ENCODE measurements at regions not wholly inside any gene's neighbourhood (a gene's known extent, or its start where the extent isn't known, plus 50 kb on each side); places are given as distances from the start of the nearest gene placed in this dataset.

DNA sequence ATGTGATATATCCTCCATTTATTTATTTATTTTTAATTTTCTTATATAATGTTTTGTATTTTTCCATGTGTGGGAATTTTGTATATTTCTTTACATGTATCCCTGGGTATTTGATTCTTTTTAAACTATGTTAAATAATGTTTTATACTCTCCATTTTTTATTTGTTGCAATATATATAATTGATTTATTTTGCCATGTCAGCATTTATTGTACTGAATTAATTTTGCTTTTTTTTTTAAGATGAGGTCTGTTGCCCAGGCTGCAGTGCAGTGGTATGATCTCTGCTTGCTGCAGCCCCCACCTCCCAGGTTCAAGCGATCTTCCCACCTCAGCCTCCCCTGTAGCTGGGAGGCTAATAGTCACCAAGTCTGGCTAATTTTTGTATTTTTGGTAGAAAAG, 187.4 kb downstream of the CDC14C start:
- no peaks in the 10 kb centered on the region for H3K27me3 ChIP-seq (ENCODE audit: control insufficient read depth, insufficient read depth, low read length)
- H3K4me1 ChIP-seq (ENCODE audit: control insufficient read depth, insufficient read depth, low read length), result no peaks in the 10 kb centered on the region
- peaks cover 14% of the 10 kb centered on the region for H3K9me3 ChIP-seq (ENCODE audit: control insufficient read depth, insufficient read depth, low read length)
- no peak overlapping the region for H3K4me3 ChIP-seq (ENCODE audit: low read depth, low read length)
- H3K36me3 ChIP-seq (ENCODE audit: control insufficient read depth, insufficient read depth, low read length), result no peaks in the 10 kb centered on the region
- no peak overlapping the region for H3K9ac ChIP-seq (ENCODE audit: low read depth, low read length)

DNA sequence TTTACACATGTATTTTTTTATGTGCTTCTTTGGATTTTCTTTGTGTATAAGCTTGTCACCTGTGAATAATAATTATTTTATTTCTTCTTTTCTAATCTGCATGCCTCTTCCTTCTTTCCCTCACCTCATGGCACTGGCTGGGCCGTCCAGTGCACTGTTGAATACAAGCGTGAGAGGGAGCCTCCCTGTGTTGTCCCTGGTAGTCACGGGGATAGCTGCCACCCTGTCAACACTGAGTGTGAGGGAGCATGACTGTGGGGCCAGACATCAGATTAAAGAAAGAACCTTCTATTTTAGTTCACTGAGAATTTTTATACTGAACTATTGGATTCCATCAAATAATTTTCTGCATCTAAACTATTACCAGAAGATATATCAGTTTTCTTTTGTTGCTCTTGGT, 187.9 kb downstream of the CDC14C start:
- Histone ChIP-seq H3K4me1 (ENCODE audit: control insufficient read depth, insufficient read depth, low read length) (no peaks in the 10 kb centered on the region), H3K9ac (ENCODE audit: low read depth, low read length) (no peak overlapping the region), H3K36me3 (ENCODE audit: control insufficient read depth, insufficient read depth, low read length) (no peaks in the 10 kb centered on the region), H3K9me3 (ENCODE audit: control insufficient read depth, insufficient read depth, low read length) (peaks cover 10% of the 10 kb centered on the region), H3K27me3 (ENCODE audit: control insufficient read depth, insufficient read depth, low read length) (no peaks in the 10 kb centered on the region), H3K4me3 (ENCODE audit: low read depth, low read length) (no peak overlapping the region)

DNA sequence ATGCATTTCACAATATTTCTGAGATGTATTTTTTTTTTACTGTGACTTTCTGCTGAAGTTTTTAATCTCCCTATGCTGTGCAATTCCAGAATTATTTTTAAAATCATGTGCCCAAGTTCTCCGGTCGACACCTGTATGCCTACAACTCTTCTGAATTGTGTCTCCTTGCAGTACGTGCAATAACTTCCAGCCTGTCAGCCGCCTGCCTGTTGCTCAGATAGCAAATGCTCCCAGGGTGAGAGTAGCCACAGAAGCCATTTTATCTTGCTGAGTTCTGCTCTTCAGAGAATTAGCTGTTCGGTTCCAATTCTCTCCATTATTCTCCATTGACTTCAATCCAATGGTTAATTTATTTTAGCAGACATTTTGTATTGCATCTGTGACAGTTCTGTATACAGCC, 188.3 kb downstream of the CDC14C start:
- no peak overlapping the region for H3K9ac ChIP-seq (ENCODE audit: low read depth, low read length)
- H3K9me3 ChIP-seq (ENCODE audit: control insufficient read depth, insufficient read depth, low read length), result peaks cover 6% of the 10 kb centered on the region
- H3K4me3 ChIP-seq (ENCODE audit: low read depth, low read length), result no peak overlapping the region
- no peaks in the 10 kb centered on the region for H3K4me1 ChIP-seq (ENCODE audit: control insufficient read depth, insufficient read depth, low read length)
- H3K36me3 ChIP-seq (ENCODE audit: control insufficient read depth, insufficient read depth, low read length), result no peaks in the 10 kb centered on the region
- no peaks in the 10 kb centered on the region for H3K27me3 ChIP-seq (ENCODE audit: control insufficient read depth, insufficient read depth, low read length)

DNA sequence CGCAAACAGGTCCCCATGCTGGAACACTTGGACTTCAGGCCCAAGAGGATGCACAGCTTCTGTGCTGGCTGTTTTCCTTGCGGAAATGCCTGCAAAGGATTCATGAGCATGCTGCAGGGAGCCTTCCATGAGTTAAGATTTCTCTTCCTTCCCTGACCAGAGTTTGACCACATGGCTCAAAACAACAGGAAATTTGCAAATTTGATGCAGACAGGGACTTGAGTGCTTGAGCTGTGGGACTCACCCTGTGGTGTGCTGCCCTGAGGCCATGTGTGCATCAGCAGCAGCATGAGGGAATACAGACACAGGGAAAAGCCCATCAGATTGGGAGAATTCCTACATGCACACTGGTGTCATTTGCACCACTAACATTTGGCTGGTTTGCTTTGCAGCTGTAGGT, 195.4 kb downstream of the CDC14C start:
- no peaks in the 10 kb centered on the region for H3K27me3 ChIP-seq (ENCODE audit: control insufficient read depth, insufficient read depth, low read length)
- no peaks in the 10 kb centered on the region for H3K36me3 ChIP-seq (ENCODE audit: control insufficient read depth, insufficient read depth, low read length)
- H3K4me3 ChIP-seq (ENCODE audit: low read depth, low read length), result no peak overlapping the region
- H3K4me1 ChIP-seq (ENCODE audit: control insufficient read depth, insufficient read depth, low read length), result no peaks in the 10 kb centered on the region
- H3K9ac ChIP-seq (ENCODE audit: low read depth, low read length), result no peak overlapping the region
- H3K9me3 ChIP-seq (ENCODE audit: control insufficient read depth, insufficient read depth, low read length), result no peaks in the 10 kb centered on the region

DNA sequence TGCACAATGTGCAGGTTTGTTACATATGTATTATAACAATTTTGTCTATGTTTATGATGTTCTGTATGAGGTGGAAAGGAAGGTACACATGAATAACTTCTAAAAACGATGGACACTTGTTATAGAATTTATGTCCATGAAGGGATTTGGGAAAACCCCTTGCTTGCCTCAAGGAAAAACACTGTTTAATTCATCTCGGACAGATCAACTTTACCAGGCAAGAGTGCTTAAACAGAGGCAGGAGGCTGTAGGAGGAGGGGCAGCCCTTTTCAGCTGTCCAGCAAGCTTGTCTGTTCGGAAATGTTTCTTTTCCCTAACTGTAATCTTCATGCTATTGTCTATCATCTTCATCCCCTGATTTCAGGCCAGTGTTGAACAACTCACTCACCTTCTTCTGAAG, 200.9 kb downstream of the CDC14C start:
- peaks cover 3% of the 10 kb centered on the region for H3K4me1 ChIP-seq (ENCODE audit: control insufficient read depth, insufficient read depth, low read length)
- no peaks in the 10 kb centered on the region for H3K9me3 ChIP-seq (ENCODE audit: control insufficient read depth, insufficient read depth, low read length)
- H3K36me3 ChIP-seq (ENCODE audit: control insufficient read depth, insufficient read depth, low read length), result no peaks in the 10 kb centered on the region
- H3K9ac ChIP-seq (ENCODE audit: low read depth, low read length), result no peak overlapping the region
- H3K4me3 ChIP-seq (ENCODE audit: low read depth, low read length), result no peak overlapping the region
- H3K27me3 ChIP-seq (ENCODE audit: control insufficient read depth, insufficient read depth, low read length), result no peaks in the 10 kb centered on the region

DNA sequence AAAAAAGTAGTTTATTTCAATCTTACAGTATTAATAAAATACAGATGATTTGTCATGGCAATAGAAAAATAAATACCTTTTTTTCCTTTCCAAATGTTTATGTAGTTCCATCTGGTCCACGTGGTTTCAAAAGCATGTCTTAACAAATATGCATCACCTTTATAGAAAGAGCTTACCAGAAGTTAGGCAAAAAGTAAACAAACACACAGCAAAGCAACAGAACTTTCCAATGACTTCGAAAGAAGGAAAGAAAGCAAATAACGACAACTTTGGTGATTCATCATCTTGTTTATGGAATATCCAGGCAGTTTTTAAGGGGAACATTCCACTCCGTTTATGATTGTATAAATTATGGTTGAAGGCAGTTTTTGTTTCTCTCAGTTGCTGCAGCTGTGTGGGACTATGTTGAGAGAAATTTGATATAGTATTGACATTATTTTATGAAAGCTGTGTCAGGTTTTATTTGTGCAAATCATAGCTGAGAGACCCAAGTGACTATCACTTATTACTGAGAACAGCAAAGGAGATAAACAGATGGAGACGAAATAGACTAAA, 203.1 kb downstream of the CDC14C start:
- no peaks in the 10 kb centered on the region for H3K27me3 ChIP-seq (ENCODE audit: control insufficient read depth, insufficient read depth, low read length)
- H3K4me3 ChIP-seq (ENCODE audit: low read depth, low read length), result no peak overlapping the region
- H3K4me1 ChIP-seq (ENCODE audit: control insufficient read depth, insufficient read depth, low read length), result peaks cover 3% of the 10 kb centered on the region
- H3K9me3 ChIP-seq (ENCODE audit: control insufficient read depth, insufficient read depth, low read length), result no peaks in the 10 kb centered on the region
- no peaks in the 10 kb centered on the region for H3K36me3 ChIP-seq (ENCODE audit: control insufficient read depth, insufficient read depth, low read length)
- H3K9ac ChIP-seq (ENCODE audit: low read depth, low read length), result no peak overlapping the region

DNA sequence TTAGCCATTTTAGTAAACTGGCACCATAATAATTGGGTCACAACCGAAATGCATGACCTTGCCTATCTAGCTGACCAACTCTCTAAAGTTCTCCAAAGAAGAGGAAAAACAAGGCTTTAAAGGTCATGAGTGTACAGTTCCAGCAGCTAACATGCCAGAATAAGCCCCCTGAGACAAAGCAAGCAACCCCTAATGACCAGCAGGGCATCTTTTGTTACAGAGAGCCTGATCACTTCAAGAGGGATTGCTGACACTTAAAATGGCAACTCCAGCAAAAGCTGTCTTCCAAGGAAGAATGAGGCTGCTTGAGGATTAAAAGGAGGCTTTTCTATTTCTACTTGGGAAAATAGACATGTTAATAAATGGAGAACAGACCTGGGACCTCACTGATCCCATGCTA, 213.6 kb downstream of the CDC14C start:
- H3K27me3 ChIP-seq (ENCODE audit: control insufficient read depth, insufficient read depth, low read length), result no peaks in the 10 kb centered on the region
- no peaks in the 10 kb centered on the region for H3K9me3 ChIP-seq (ENCODE audit: control insufficient read depth, insufficient read depth, low read length)
- no peak overlapping the region for H3K4me3 ChIP-seq (ENCODE audit: low read depth, low read length)
- no peaks in the 10 kb centered on the region for H3K36me3 ChIP-seq (ENCODE audit: control insufficient read depth, insufficient read depth, low read length)
- no peaks in the 10 kb centered on the region for H3K4me1 ChIP-seq (ENCODE audit: control insufficient read depth, insufficient read depth, low read length)
- H3K9ac ChIP-seq (ENCODE audit: low read depth, low read length), result no peak overlapping the region

DNA sequence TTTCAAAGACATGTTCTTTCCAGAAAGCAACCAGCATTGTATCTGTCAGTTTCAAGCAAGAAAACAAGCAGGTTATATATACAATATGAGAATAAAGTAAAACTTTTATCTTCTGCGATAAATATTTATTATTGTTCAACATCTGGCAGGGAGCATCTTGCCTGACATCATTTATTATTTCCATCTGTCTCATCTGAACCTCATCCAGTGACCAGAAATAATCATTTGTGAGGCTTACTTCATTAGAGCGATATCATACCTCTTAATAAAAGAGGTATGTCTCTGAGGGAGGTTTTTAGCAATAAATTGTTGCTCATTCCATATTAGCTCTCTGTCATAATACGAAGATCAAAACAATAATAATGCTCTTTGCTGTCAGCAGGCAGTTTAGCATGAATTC, 226.1 kb downstream of the CDC14C start:
- no peaks in the 10 kb centered on the region for H3K27me3 ChIP-seq (ENCODE audit: control insufficient read depth, insufficient read depth, low read length)
- H3K4me3 ChIP-seq (ENCODE audit: low read depth, low read length), result no peak overlapping the region
- H3K9me3 ChIP-seq (ENCODE audit: control insufficient read depth, insufficient read depth, low read length), result no peaks in the 10 kb centered on the region
- no peak overlapping the region for H3K9ac ChIP-seq (ENCODE audit: low read depth, low read length)
- no peaks in the 10 kb centered on the region for H3K36me3 ChIP-seq (ENCODE audit: control insufficient read depth, insufficient read depth, low read length)
- no peaks in the 10 kb centered on the region for H3K4me1 ChIP-seq (ENCODE audit: control insufficient read depth, insufficient read depth, low read length)

DNA sequence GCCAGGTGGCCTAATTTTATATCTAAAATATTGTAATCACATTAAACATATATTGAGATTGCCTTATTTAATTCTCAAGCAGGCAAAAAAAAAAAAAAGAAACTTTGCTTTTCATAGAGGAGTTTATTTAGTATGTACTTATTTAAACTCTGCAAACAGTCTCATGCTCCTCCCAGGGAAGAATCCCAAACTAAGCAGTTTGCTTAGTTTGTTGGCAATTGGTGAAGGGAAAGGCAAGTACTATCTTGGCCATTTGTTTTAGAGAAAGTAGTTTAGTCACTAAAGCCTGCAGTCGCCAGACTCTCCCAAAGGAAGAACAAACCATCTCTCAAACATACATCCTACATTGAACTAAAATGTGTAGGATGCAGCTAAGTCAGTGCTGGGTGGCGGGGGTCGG, 226.8 kb downstream of the CDC14C start:
- no peaks in the 10 kb centered on the region for H3K36me3 ChIP-seq (ENCODE audit: control insufficient read depth, insufficient read depth, low read length)
- H3K9ac ChIP-seq (ENCODE audit: low read depth, low read length), result no peak overlapping the region
- no peak overlapping the region for H3K4me3 ChIP-seq (ENCODE audit: low read depth, low read length)
- H3K27me3 ChIP-seq (ENCODE audit: control insufficient read depth, insufficient read depth, low read length), result no peaks in the 10 kb centered on the region
- H3K4me1 ChIP-seq (ENCODE audit: control insufficient read depth, insufficient read depth, low read length), result no peaks in the 10 kb centered on the region
- no peaks in the 10 kb centered on the region for H3K9me3 ChIP-seq (ENCODE audit: control insufficient read depth, insufficient read depth, low read length)

DNA sequence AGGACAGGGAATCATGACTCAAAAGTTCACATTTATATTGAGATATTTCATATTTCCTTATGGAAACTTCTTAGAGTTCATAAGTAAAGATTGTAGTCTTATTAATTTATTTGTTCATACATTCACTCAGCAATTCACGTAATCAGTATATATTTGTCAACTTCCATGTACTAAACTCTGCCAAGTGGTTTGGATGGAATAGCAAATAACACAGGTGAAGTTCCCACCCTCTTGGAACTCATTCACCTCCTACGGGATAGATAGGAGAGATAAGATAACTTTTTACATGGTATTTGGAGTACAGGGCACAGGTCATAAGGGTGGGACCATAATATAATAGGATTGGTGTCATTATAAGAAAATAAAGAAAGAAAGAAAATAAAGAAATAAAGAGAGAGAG, 234.0 kb downstream of the CDC14C start:
- H3K4me3 ChIP-seq (ENCODE audit: low read depth, low read length), result no peak overlapping the region
- no peaks in the 10 kb centered on the region for H3K36me3 ChIP-seq (ENCODE audit: control insufficient read depth, insufficient read depth, low read length)

DNA sequence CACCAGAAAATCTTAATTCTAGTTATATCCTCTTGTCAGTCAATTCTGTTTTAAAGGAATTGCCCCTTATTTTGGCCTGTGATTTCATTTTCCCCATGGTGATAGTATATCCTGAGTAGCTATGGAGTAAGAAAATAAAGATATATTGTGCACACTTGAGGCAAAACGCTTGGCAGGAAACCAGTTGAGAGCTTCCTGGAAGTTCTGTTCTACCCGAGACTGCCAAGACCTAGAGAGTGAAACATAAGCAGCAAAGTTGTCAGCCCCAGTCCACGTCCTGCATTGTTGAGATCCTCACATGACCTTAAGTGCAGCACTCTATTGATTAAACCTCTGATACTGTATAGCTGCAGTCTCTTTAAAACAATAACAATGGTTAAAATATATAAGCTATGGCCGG, 235.2 kb downstream of the CDC14C start:
- Histone ChIP-seq H3K9ac (ENCODE audit: low read depth, low read length) (no peak overlapping the region), H3K9me3 (ENCODE audit: control insufficient read depth, insufficient read depth, low read length) (no peaks in the 10 kb centered on the region), H3K27me3 (ENCODE audit: control insufficient read depth, insufficient read depth, low read length) (no peaks in the 10 kb centered on the region), H3K36me3 (ENCODE audit: control insufficient read depth, insufficient read depth, low read length) (no peaks in the 10 kb centered on the region), H3K4me3 (ENCODE audit: low read depth, low read length) (no peak overlapping the region), H3K4me1 (ENCODE audit: control insufficient read depth, insufficient read depth, low read length) (no peaks in the 10 kb centered on the region)

More for the DNA sequence above, 234.0 kb downstream of the CDC14C start:
- no peaks in the 10 kb centered on the region for H3K27me3 ChIP-seq (ENCODE audit: control insufficient read depth, insufficient read depth, low read length)
- no peak overlapping the region for H3K9ac ChIP-seq (ENCODE audit: low read depth, low read length)
- H3K9me3 ChIP-seq (ENCODE audit: control insufficient read depth, insufficient read depth, low read length), result no peaks in the 10 kb centered on the region
- H3K4me1 ChIP-seq (ENCODE audit: control insufficient read depth, insufficient read depth, low read length), result no peaks in the 10 kb centered on the region

DNA sequence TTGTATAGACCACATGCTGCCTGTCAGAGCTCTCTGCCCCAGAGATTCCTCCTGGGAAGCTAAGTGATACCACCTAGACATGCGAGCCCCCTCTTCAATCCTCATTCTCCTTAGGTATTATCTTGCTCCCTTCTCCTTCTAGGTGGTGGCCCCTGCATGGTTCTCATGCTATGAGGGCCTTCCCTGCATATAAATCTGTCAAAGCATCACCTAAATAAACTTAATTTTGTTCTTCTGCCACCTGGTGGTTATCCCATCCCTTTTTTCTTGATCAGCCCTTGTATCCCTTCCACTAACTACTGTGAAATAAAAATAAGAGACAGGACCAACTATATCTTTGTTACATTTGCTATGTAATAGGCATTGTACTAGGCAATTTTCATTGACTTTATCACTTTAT, 242.1 kb downstream of the CDC14C start:
- H3K27me3 ChIP-seq (ENCODE audit: control insufficient read depth, insufficient read depth, low read length), result no peaks in the 10 kb centered on the region
- no peaks in the 10 kb centered on the region for H3K36me3 ChIP-seq (ENCODE audit: control insufficient read depth, insufficient read depth, low read length)
- H3K9me3 ChIP-seq (ENCODE audit: control insufficient read depth, insufficient read depth, low read length), result no peaks in the 10 kb centered on the region
- H3K4me1 ChIP-seq (ENCODE audit: control insufficient read depth, insufficient read depth, low read length), result no peaks in the 10 kb centered on the region
- no peak overlapping the region for H3K9ac ChIP-seq (ENCODE audit: low read depth, low read length)
- no peak overlapping the region for H3K4me3 ChIP-seq (ENCODE audit: low read depth, low read length)

DNA sequence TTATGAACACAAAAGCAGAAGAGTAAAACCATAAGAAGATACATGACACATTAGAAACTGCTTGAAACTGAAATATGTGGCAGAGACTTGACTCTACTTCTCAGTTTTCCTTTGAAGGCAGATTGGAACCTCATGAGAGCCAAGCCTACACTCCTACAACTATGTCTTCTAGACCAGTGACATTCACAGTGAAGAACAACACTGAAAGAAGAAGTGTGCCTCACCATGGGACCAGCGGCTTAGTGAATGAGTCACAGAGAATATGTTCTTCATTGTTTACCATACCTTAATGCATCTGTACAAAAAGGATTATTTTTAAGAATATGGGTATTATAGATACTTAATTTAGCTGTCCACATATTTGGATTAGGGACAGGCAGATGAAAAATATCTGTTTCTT, 248.3 kb downstream of the CDC14C start:
- H3K36me3 ChIP-seq (ENCODE audit: control insufficient read depth, insufficient read depth, low read length), result no peaks in the 10 kb centered on the region
- H3K27me3 ChIP-seq (ENCODE audit: control insufficient read depth, insufficient read depth, low read length), result no peaks in the 10 kb centered on the region
- H3K4me1 ChIP-seq (ENCODE audit: control insufficient read depth, insufficient read depth, low read length), result no peaks in the 10 kb centered on the region
- no peaks in the 10 kb centered on the region for H3K9me3 ChIP-seq (ENCODE audit: control insufficient read depth, insufficient read depth, low read length)
- H3K4me3 ChIP-seq (ENCODE audit: low read depth, low read length), result no peak overlapping the region
- no peak overlapping the region for H3K9ac ChIP-seq (ENCODE audit: low read depth, low read length)
